IMR-90 (cell line): ENCODE measurements at regions not wholly inside any gene's neighbourhood (a gene's known extent, or its start where the extent isn't known, plus 50 kb on each side); places are given as distances from the start of the nearest gene placed in this dataset.

Experiments
- ATAC-seq: fragments of 200-7000 bp; cut with Tn5 transposase; 2 replicates; pipeline ENCODE4 v1.9.1; 2020; ENCODE audit warnings: low read depth, mild to moderate bottlenecking, moderate library complexity
- BruUV-seq: library from RNA; stranded (reverse); fragments of 400-500 nt; replicated peaks from 2 replicates; lab custom pipeline; 2021; lab: Mats Ljungman, UMichigan
- CTCF ChIA-PET: fragments of 300-600 bp; formaldehyde crosslinking; extraction: SDS; loops from one replicate; lab custom pipeline; 2021; ENCODE audit warnings: antibody characterized with exemption; lab: Yijun Ruan, JAX
- POLR2A ChIA-PET: fragments of 300-600 bp; sonication (Branson Sonifier 250); formaldehyde crosslinking; loops from one replicate; lab custom pipeline; 2022; ENCODE audit warnings: antibody characterized with exemption; ENCODE audit not compliant: unreplicated experiment; lab: Charles Lee
- DNase-seq: peaks from one replicate; pipeline ENCODE4 v3.0.0; 2013
- H2AFZ ChIP-seq: replicated peaks from 2 replicates; pipeline ENCODE3; 2013; ENCODE audit warnings: low read length, mild to moderate bottlenecking; ENCODE audit not compliant: poor library complexity
- H2AK5ac ChIP-seq: 2 replicates; pipeline ENCODE4 v1.6.1; 2013; ENCODE audit warnings: low read depth, low read length, inconsistent platforms
- H2AK9ac ChIP-seq: replicated peaks from 2 replicates; pipeline ENCODE3; 2013; ENCODE audit warnings: mild to moderate bottlenecking, low read depth, low read length, moderate library complexity; ENCODE audit not compliant: poor library complexity
- H2BK120ac ChIP-seq: 2 replicates; pipeline ENCODE4 v1.6.1; 2013; ENCODE audit warnings: low read depth, low read length, inconsistent platforms
- H2BK15ac ChIP-seq: 3 replicates; pipeline ENCODE4 v1.6.1; 2013; ENCODE audit warnings: low read depth, low read length, inconsistent platforms
- H2BK20ac ChIP-seq: 2 replicates; pipeline ENCODE4 v1.6.1; 2013; ENCODE audit warnings: low read depth, mild to moderate bottlenecking, inconsistent platforms, low read length, moderate library complexity
- H2BK5ac ChIP-seq: 2 replicates; pipeline ENCODE4 v1.6.1; 2013; ENCODE audit warnings: mild to moderate bottlenecking, low read depth, low read length, inconsistent platforms; ENCODE audit not compliant: poor library complexity, severe bottlenecking
- H3K14ac ChIP-seq: replicated peaks from 2 replicates; pipeline ENCODE4 v1.6.1; 2013; ENCODE audit warnings: low read depth, low read length, inconsistent platforms
- H3K18ac ChIP-seq: 2 replicates; pipeline ENCODE4 v1.6.1; 2013; ENCODE audit warnings: low read depth, low read length, control low read depth
- H3K23ac ChIP-seq: 2 replicates; pipeline ENCODE4 v1.6.1; 2013; ENCODE audit warnings: low read depth, low read length, inconsistent platforms
- H3K27ac ChIP-seq: 2 replicates; pipeline ENCODE4 v1.5.1; 2013; ENCODE audit warnings: mild to moderate bottlenecking, control low read depth, low read length; ENCODE audit not compliant: insufficient read depth
- H3K27me3 ChIP-seq: 2 replicates; pipeline ENCODE4 v1.6.1; 2013; ENCODE audit warnings: low read length; ENCODE audit not compliant: control insufficient read depth, insufficient read depth
- H3K36me3 ChIP-seq: 2 replicates; pipeline ENCODE4 v1.6.1; 2013; ENCODE audit warnings: low read length, mixed read lengths; ENCODE audit not compliant: control insufficient read depth, insufficient read depth
- H3K4ac ChIP-seq: 2 replicates; pipeline ENCODE4 v1.6.1; 2013; ENCODE audit warnings: low read depth, low read length, inconsistent platforms
- H3K4me1 ChIP-seq: 2 replicates; pipeline ENCODE4 v1.6.1; 2013; ENCODE audit warnings: low read length, mixed read lengths; ENCODE audit not compliant: control insufficient read depth, insufficient read depth
- H3K4me2 ChIP-seq: 2 replicates; pipeline ENCODE4 v1.6.1; 2013; ENCODE audit warnings: low read depth, mild to moderate bottlenecking, control low read depth, low read length, moderate library complexity
- H3K4me3 ChIP-seq: 2 replicates; pipeline ENCODE4 v1.5.1; 2013; ENCODE audit warnings: low read depth, mild to moderate bottlenecking, control low read depth, low read length, moderate library complexity; ENCODE audit not compliant: insufficient read depth
- H3K56ac ChIP-seq: 2 replicates; pipeline ENCODE4 v1.6.1; 2013; ENCODE audit warnings: low read length, inconsistent platforms; ENCODE audit not compliant: insufficient read depth; ENCODE audit errors: extremely low read depth
- H3K79me1 ChIP-seq, 2 experiments: 2 replicates each; pipeline ENCODE4 v1.6.1; 2013; ENCODE audit warnings: low read length in 2 of 2, inconsistent platforms in 1 of 2, low read depth in 1 of 2
- H3K9ac ChIP-seq: 2 replicates; pipeline ENCODE4 v1.6.1; 2013; ENCODE audit warnings: low read depth, low read length, control low read depth
- H3K9me1 ChIP-seq: 2 replicates; pipeline ENCODE4 v1.6.1; 2013; ENCODE audit warnings: low read length, inconsistent platforms; ENCODE audit not compliant: insufficient read depth
- H3K9me3 ChIP-seq: 2 replicates; pipeline ENCODE4 v1.6.1; 2013; ENCODE audit warnings: low read length; ENCODE audit not compliant: control insufficient read depth, insufficient read depth
- H4K20me1 ChIP-seq: 2 replicates; pipeline ENCODE4 v1.6.1; 2013; ENCODE audit warnings: low read length, inconsistent platforms; ENCODE audit not compliant: insufficient read depth
- H4K5ac ChIP-seq: 2 replicates; pipeline ENCODE4 v1.6.1; 2013; ENCODE audit warnings: mild to moderate bottlenecking, low read depth, low read length, control low read depth
- H4K8ac ChIP-seq, 2 experiments: 2 replicates each; pipeline ENCODE4 v1.6.1; 2013; ENCODE audit warnings: low read depth in 2 of 2, low read length in 2 of 2, control low read depth in 1 of 2, inconsistent platforms in 1 of 2
- H4K91ac ChIP-seq: 2 replicates; pipeline ENCODE4 v1.6.1; 2013; ENCODE audit warnings: low read depth, low read length, inconsistent platforms; ENCODE audit not compliant: insufficient read depth
- BHLHE40 ChIP-seq: fragments of 150-350 bp; IDR thresholded peaks from 2 replicates; pipeline ENCODE4 v1.6.1; 2016; ENCODE audit warnings: mild to moderate bottlenecking, low read depth, low read length
- CTCF ChIP-seq: conservative IDR thresholded peaks from 2 replicates; pipeline ENCODE4 v1.5.1; 2012; ENCODE audit warnings: mild to moderate bottlenecking, low read depth, low read length, improper control_type of control experiment
- ELK1 ChIP-seq: fragments of 150-350 bp; IDR thresholded peaks from 2 replicates; pipeline ENCODE4 v1.6.1; 2016; ENCODE audit warnings: low read depth, mild to moderate bottlenecking, low read length, moderate library complexity, borderline replicate concordance
- FOS ChIP-seq: fragments of 150-350 bp; IDR thresholded peaks from 2 replicates; pipeline ENCODE4 v1.6.1; 2016; ENCODE audit warnings: low read depth, low read length
- MAFK ChIP-seq: IDR thresholded peaks from 2 replicates; pipeline ENCODE4 v1.6.1; 2012; ENCODE audit warnings: low read depth, low read length, improper control_type of control experiment
- MAZ ChIP-seq: IDR thresholded peaks from 2 replicates; pipeline ENCODE4 v1.6.1; 2012; ENCODE audit warnings: low read depth, mild to moderate bottlenecking, low read length, improper control_type of control experiment, moderate library complexity, borderline replicate concordance
- MXI1 ChIP-seq: IDR thresholded peaks from 2 replicates; pipeline ENCODE4 v1.6.1; 2012; ENCODE audit warnings: low read depth, mild to moderate bottlenecking, low read length, moderate library complexity, borderline replicate concordance
- NFE2L2 ChIP-seq: fragments of 150-350 bp; IDR thresholded peaks from 2 replicates; pipeline ENCODE4 v1.6.1; 2016; ENCODE audit warnings: low read depth, mild to moderate bottlenecking, low read length
- POLR2A ChIP-seq: IDR thresholded peaks from 2 replicates; pipeline ENCODE4 v1.6.1; 2012; ENCODE audit warnings: mild to moderate bottlenecking, low read depth, low read length
- RAD21 ChIP-seq: IDR thresholded peaks from 2 replicates; pipeline ENCODE4 v1.6.1; 2012; ENCODE audit warnings: low read length, improper control_type of control experiment
- RCOR1 ChIP-seq: IDR thresholded peaks from 2 replicates; pipeline ENCODE4 v1.6.1; 2012; ENCODE audit warnings: mild to moderate bottlenecking, low read length, improper control_type of control experiment; ENCODE audit not compliant: insufficient replicate concordance
- RFX5 ChIP-seq: IDR thresholded peaks from 2 replicates; pipeline ENCODE4 v1.8.0; 2012; ENCODE audit warnings: low read depth, mild to moderate bottlenecking, low read length, moderate library complexity
- USF2 ChIP-seq: fragments of 150-350 bp; IDR thresholded peaks from 2 replicates; pipeline ENCODE4 v1.6.1; 2017; ENCODE audit warnings: mild to moderate bottlenecking, antibody characterized with exemption, low read length, low read depth
- dilution Hi-C: fragments of 300-500 bp; cut with HindIII; formaldehyde crosslinking; loops from one replicate; pipeline ENCODE4 v1.14.3; 2018; ENCODE audit warnings: low sequenced_read_pairs; ENCODE audit not compliant: unreplicated experiment
- in situ Hi-C: fragments of 300-500 bp; cut with MboI; formaldehyde crosslinking; loops from 3 replicates; pipeline ENCODE4 v1.14.3; 2019; ENCODE audit warnings: low sequenced_read_pairs, inconsistent platforms, mixed read lengths
- intact Hi-C: fragments of 100-400 bp; cut with micrococcal nuclease; formaldehyde crosslinking; loops from 2 replicates; pipeline ENCODE4 v1.10.0; 2022

GRCh38 chr1:98437540-98437939, 224.0 kb upstream of the SNX7 start:
- H3K79me1 ChIP-seq: no peaks in the 10 kb centered on the region
- no peak overlapping the region for H3K4me3 ChIP-seq
- no TSS peak for BruUV-seq
- no peak overlapping the region for H2BK20ac ChIP-seq
- intact Hi-C loops: no loop called here
- H3K4me1 ChIP-seq: no peaks in the 10 kb centered on the region
- DNase-seq (no peak), ATAC-seq (no peak)
- H2AK5ac ChIP-seq: no peak overlapping the region
- H2AK9ac ChIP-seq: no peak overlapping the region
- no peak overlapping the region for H2BK5ac ChIP-seq
- no peak overlapping the region for H2AFZ ChIP-seq
- dilution Hi-C loops: no loop called here
- no peak overlapping the region for H3K4me2 ChIP-seq
- H3K27ac ChIP-seq: no peak overlapping the region
- H3K4ac ChIP-seq: no peak overlapping the region
- ChIA-PET POLR2A (no interaction called here), CTCF (interaction anchor here (0.5 kb wide), 1 partner anchor 31 kb away, joined by 3 read pairs; no protein-coding TSS in a partner anchor)
- no peak overlapping the region for H4K91ac ChIP-seq
- H3K27me3 ChIP-seq: no peaks in the 10 kb centered on the region
- no peak overlapping the region for H3K14ac ChIP-seq
- H4K20me1 ChIP-seq: no peaks in the 10 kb centered on the region
- no peak overlapping the region for H2BK15ac ChIP-seq
- no peak overlapping the region for H3K18ac ChIP-seq
- H4K5ac ChIP-seq: no peak overlapping the region
- H3K9me1 ChIP-seq: no peaks in the 10 kb centered on the region
- H3K56ac ChIP-seq: no peak overlapping the region
- TF ChIP-seq CTCF (no peak), NFE2L2 (no peak), RCOR1 (no peak), MXI1 (no peak), USF2 (no peak), ELK1 (no peak), MAZ (no peak), POLR2A (no peak), FOS (no peak), BHLHE40 (no peak), MAFK (no peak), RFX5 (no peak), RAD21 (no peak)
- no peak overlapping the region for H3K23ac ChIP-seq
- H3K9ac ChIP-seq: no peak overlapping the region
- no peak overlapping the region for H2BK120ac ChIP-seq
- H3K36me3 ChIP-seq: no peaks in the 10 kb centered on the region
- in situ Hi-C loops: no loop called here
- H3K9me3 ChIP-seq: no peaks in the 10 kb centered on the region
- no peak overlapping the region for H4K8ac ChIP-seq
